Natural killer cell (primary cell): ENCODE measurements at regions not wholly inside any gene's neighbourhood (a gene's known extent, or its start where the extent isn't known, plus 50 kb on each side); places are given as distances from the start of the nearest gene placed in this dataset.

Experiments used
- ATAC-seq, 3 donors: fragments of 150-1000 bp in 2 of 3; fragments of 200-7000 bp in 1 of 3; cut with Tn5 transposase; 1 replicate in 1 of 3; 2 replicates in 2 of 3; pipeline ENCODE4 v1.10.0; 2021; ENCODE audit warnings: mild to moderate bottlenecking in 2 of 3, moderate library complexity in 2 of 3
- DNase-seq, 2 donors: peaks; one replicate each; pipeline versions ENCODE4 v3.0.0 to v3.0.0-alpha.2; 2013 to 2021; ENCODE audit warnings: mixed read lengths in 1 of 2
- H3K27ac ChIP-seq: one replicate; pipeline ENCODE4 v1.5.1; 2013; ENCODE audit warnings: mild to moderate bottlenecking, low read length
- H3K27me3 ChIP-seq: one replicate; pipeline ENCODE4 v1.6.1; 2013; ENCODE audit warnings: low read length; ENCODE audit not compliant: control insufficient read depth, insufficient read depth
- H3K36me3 ChIP-seq: one replicate; pipeline ENCODE4 v1.6.1; 2013; ENCODE audit warnings: low read length; ENCODE audit not compliant: control insufficient read depth, insufficient read depth
- H3K4me1 ChIP-seq: one replicate; pipeline ENCODE4 v1.6.1; 2013; ENCODE audit warnings: low read length; ENCODE audit not compliant: control insufficient read depth, insufficient read depth
- H3K4me3 ChIP-seq: one replicate; pipeline ENCODE4 v1.5.1; 2013; ENCODE audit warnings: low read length
- H3K9me3 ChIP-seq: one replicate; pipeline ENCODE4 v1.6.1; 2013; ENCODE audit warnings: low read length; ENCODE audit not compliant: control insufficient read depth, insufficient read depth
- H3K27ac Mint-ChIP-seq, 2 donors: one replicate each; pipeline ENCODE4 v1.8.0; 2022; ENCODE audit warnings: mild to moderate bottlenecking in 2 of 2, mixed read lengths in 2 of 2, moderate library complexity in 1 of 2
- H3K27me3 Mint-ChIP-seq, 2 donors: one replicate each; pipeline ENCODE4 v1.8.0; 2022; ENCODE audit warnings: low read depth in 2 of 2, mixed read lengths in 2 of 2
- H3K36me3 Mint-ChIP-seq: one replicate; pipeline ENCODE4 v1.8.0; 2022; ENCODE audit warnings: mixed read lengths
- H3K4me1 Mint-ChIP-seq, 2 donors: one replicate each; pipeline ENCODE4 v1.8.0; 2022; ENCODE audit warnings: mixed read lengths in 2 of 2
- H3K4me3 Mint-ChIP-seq: one replicate; pipeline ENCODE4 v1.8.0; 2022; ENCODE audit warnings: mild to moderate bottlenecking, moderate library complexity, mixed read lengths
- H3K9me3 Mint-ChIP-seq, 2 donors: one replicate each; pipeline ENCODE4 v1.8.0; 2022; ENCODE audit warnings: mixed read lengths in 2 of 2
- CTCF ChIP-seq: fragments of 200-600 bp; IDR thresholded peaks from one replicate; pipeline ENCODE4 v1.8.0; 2022; ENCODE audit warnings: antibody characterized with exemption
- WGBS: methylation state at CpG from one replicate; pipeline ENCODE4 v1.1.7; 2013; ENCODE audit warnings: missing lambda C conversion rate; ENCODE audit not compliant: insufficient coverage; 5-methylcytosine and 5-hydroxymethylcytosine counted together
- intact Hi-C: fragments of 100-400 bp; cut with micrococcal nuclease; formaldehyde crosslinking; loops from one replicate; pipeline ENCODE4 v1.14.2; 2022

GRCh38 chr1:81478219-81478618 lies 322.5 kb upstream of the ADGRL2 start:
- no peaks in the 10 kb centered on the region for H3K9me3 ChIP-seq
- H3K36me3 ChIP-seq = no peaks in the 10 kb centered on the region
- H3K4me3 Mint-ChIP-seq = no peak overlapping the region
- peaks cover 16 to 17% of the 10 kb centered on the region in 2 donors for H3K9me3 Mint-ChIP-seq
- intact Hi-C loops = no loop called here
- no peaks in the 10 kb centered on the region for H3K36me3 Mint-ChIP-seq
- no peaks in the 10 kb centered on the region for H3K27me3 ChIP-seq
- no peaks in the 10 kb centered on the region for H3K4me1 ChIP-seq
- no peak for TF ChIP-seq CTCF
- 70% methylated on average over 6 of the region's 7 CpGs for WGBS
- H3K27me3 Mint-ChIP-seq = no peaks in the 10 kb centered on the region
- H3K27ac Mint-ChIP-seq = no peak overlapping the region
- H3K4me1 Mint-ChIP-seq = no peaks in the 10 kb centered on the region
- no peak overlapping the region for H3K27ac ChIP-seq
- no peak overlapping the region for H3K4me3 ChIP-seq
- ATAC-seq (no peak), DNase-seq (no peak)

GRCh38 chr1:81477710-81478109 lies 323.0 kb upstream of the ADGRL2 start:
- no peak for TF ChIP-seq CTCF
- ATAC-seq (no peak), DNase-seq (no peak)
- no peaks in the 10 kb centered on the region for H3K36me3 Mint-ChIP-seq
- Histone ChIP-seq H3K36me3 (no peaks in the 10 kb centered on the region), H3K27me3 (no peaks in the 10 kb centered on the region), H3K4me3 (no peak overlapping the region), H3K9me3 (no peaks in the 10 kb centered on the region), H3K4me1 (no peaks in the 10 kb centered on the region), H3K27ac (no peak overlapping the region)
- intact Hi-C loops = no loop called here
- no peak overlapping the region for H3K4me3 Mint-ChIP-seq
- no peaks in the 10 kb centered on the region for H3K4me1 Mint-ChIP-seq
- H3K27ac Mint-ChIP-seq = no peak overlapping the region
- H3K9me3 Mint-ChIP-seq = peaks cover 13 to 17% of the 10 kb centered on the region in 2 donors
- H3K27me3 Mint-ChIP-seq = no peaks in the 10 kb centered on the region
- WGBS = 10% methylated on average over 5 of the region's 5 CpGs

GRCh38 chr1:81472387-81472786 lies 328.3 kb upstream of the ADGRL2 start:
- no peaks in the 10 kb centered on the region for H3K4me1 ChIP-seq
- H3K9me3 ChIP-seq = no peaks in the 10 kb centered on the region
- intact Hi-C loops = no loop called here
- no peak for ATAC-seq
- H3K4me3 Mint-ChIP-seq = no peak overlapping the region
- no peak overlapping the region for H3K4me3 ChIP-seq
- H3K36me3 Mint-ChIP-seq = no peaks in the 10 kb centered on the region
- H3K36me3 ChIP-seq = no peaks in the 10 kb centered on the region
- no peak for TF ChIP-seq CTCF
- 91% methylated on average over 5 of the region's 6 CpGs for WGBS
- no peaks in the 10 kb centered on the region for H3K27me3 ChIP-seq
- DNase-seq = no peak
- H3K27ac ChIP-seq = no peak overlapping the region
- H3K27ac Mint-ChIP-seq = no peak overlapping the region
- peaks cover 6 to 14% of the 10 kb centered on the region in 2 donors for H3K9me3 Mint-ChIP-seq
- H3K4me1 Mint-ChIP-seq = no peaks in the 10 kb centered on the region
- H3K27me3 Mint-ChIP-seq = no peaks in the 10 kb centered on the region

- Mint-ChIP-seq H3K27me3 (no peaks in the 10 kb centered on the region), H3K27ac (no peak overlapping the region), H3K9me3 (peaks cover 6 to 14% of the 10 kb centered on the region in 2 donors), H3K4me1 (no peaks in the 10 kb centered on the region), H3K4me3 (no peak overlapping the region), H3K36me3 (no peaks in the 10 kb centered on the region)
- no peaks in the 10 kb centered on the region for H3K36me3 ChIP-seq
- no peak overlapping the region for H3K4me3 ChIP-seq
- DNase-seq = no peak
- H3K27ac ChIP-seq = no peak overlapping the region
- H3K4me1 ChIP-seq = no peaks in the 10 kb centered on the region
- no peaks in the 10 kb centered on the region for H3K27me3 ChIP-seq
- ATAC-seq = no peak
- TF ChIP-seq CTCF = no peak
- intact Hi-C loops = no loop called here
- 67% methylated on average over 1 of the region's 2 CpGs for WGBS
- no peaks in the 10 kb centered on the region for H3K9me3 ChIP-seq
Observed at GRCh38 chr1:81471255-81471654, 329.5 kb upstream of the ADGRL2 start.
